ENCODE measurements at regions not wholly inside any gene's neighbourhood (a gene's known extent, or its start where the extent isn't known, plus 50 kb on each side); places are given as distances from the start of the nearest gene placed in this dataset.

GRCh38 chr2:207253666-207254345, 88.1 kb upstream of the KLF7 start:
- TF ChIP-seq CEBPB (IDR thresholded peaks at IDR 0.05), result no peak
- no peak for TF ChIP-seq FOXM1 (IDR thresholded peaks at IDR 0.05; ENCODE audit: borderline replicate concordance, low read depth)
- TF ChIP-seq, protein P1, sequence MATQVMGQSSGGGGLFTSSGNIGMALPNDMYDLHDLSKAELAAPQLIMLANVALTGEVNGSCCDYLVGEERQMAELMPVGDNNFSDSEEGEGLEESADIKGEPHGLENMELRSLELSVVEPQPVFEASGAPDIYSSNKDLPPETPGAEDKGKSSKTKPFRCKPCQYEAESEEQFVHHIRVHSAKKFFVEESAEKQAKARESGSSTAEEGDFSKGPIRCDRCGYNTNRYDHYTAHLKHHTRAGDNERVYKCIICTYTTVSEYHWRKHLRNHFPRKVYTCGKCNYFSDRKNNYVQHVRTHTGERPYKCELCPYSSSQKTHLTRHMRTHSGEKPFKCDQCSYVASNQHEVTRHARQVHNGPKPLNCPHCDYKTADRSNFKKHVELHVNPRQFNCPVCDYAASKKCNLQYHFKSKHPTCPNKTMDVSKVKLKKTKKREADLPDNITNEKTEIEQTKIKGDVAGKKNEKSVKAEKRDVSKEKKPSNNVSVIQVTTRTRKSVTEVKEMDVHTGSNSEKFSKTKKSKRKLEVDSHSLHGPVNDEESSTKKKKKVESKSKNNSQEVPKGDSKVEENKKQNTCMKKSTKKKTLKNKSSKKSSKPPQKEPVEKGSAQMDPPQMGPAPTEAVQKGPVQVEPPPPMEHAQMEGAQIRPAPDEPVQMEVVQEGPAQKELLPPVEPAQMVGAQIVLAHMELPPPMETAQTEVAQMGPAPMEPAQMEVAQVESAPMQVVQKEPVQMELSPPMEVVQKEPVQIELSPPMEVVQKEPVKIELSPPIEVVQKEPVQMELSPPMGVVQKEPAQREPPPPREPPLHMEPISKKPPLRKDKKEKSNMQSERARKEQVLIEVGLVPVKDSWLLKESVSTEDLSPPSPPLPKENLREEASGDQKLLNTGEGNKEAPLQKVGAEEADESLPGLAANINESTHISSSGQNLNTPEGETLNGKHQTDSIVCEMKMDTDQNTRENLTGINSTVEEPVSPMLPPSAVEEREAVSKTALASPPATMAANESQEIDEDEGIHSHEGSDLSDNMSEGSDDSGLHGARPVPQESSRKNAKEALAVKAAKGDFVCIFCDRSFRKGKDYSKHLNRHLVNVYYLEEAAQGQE (IDR thresholded peaks at IDR 0.05; ENCODE audit: low read depth), result no peak
- no peak for TF ChIP-seq TAF1 (IDR thresholded peaks at IDR 0.05; ENCODE audit: low read depth)
- TF ChIP-seq YY1 (IDR thresholded peaks at IDR 0.05; ENCODE audit: low read depth), result no peak
- no peak for TF ChIP-seq EP300 (IDR thresholded peaks at IDR 0.05; ENCODE audit: borderline replicate concordance)
- no peak for TF ChIP-seq EGR1 (IDR thresholded peaks at IDR 0.05)
- TF ChIP-seq NFIC (IDR thresholded peaks at IDR 0.05), result no peak
- TF ChIP-seq CREB1 (IDR thresholded peaks at IDR 0.05; ENCODE audit: low read depth), result no peak
- TF ChIP-seq RAD21 (IDR thresholded peaks at IDR 0.05; ENCODE audit: low read depth), result no peak
- TF ChIP-seq MAX (IDR thresholded peaks at IDR 0.05), result no peak
- no peak for TF ChIP-seq ZBTB7A (IDR thresholded peaks at IDR 0.05; ENCODE audit: low read depth)

All from Ishikawa (cell line).